Transverse colon (tissue), 4 donors: ENCODE measurements at regions not wholly inside any gene's neighbourhood (a gene's known extent, or its start where the extent isn't known, plus 50 kb on each side); places are given as distances from the start of the nearest gene placed in this dataset.

Source experiments
- DNase-seq: peaks from one replicate; pipeline ENCODE4 v3.0.0-alpha.2; 2019
- H3K27ac ChIP-seq, 4 donors: fragments of 200-600 bp; sonication (generic); 2 replicates each; pipeline ENCODE4 v1.5.1; 2016 to 2018; ENCODE audit warnings: inconsistent platforms in 4 of 4
- H3K27me3 ChIP-seq: fragments of 200-600 bp; sonication (generic); 2 replicates; pipeline ENCODE4 v1.5.1; 2017; ENCODE audit warnings: inconsistent platforms
- H3K36me3 ChIP-seq, 4 donors: fragments of 200-600 bp; sonication (generic); 2 replicates each; pipeline ENCODE4 v1.5.1; 2017 to 2019; ENCODE audit warnings: inconsistent platforms in 4 of 4
- H3K4me1 ChIP-seq, 4 donors: fragments of 200-600 bp; sonication (generic); 2 replicates each; pipeline ENCODE4 v1.5.1; 2017 to 2020; ENCODE audit warnings: inconsistent platforms in 4 of 4
- H3K4me3 ChIP-seq, 4 donors: fragments of 200-600 bp; sonication (generic); 1 replicate in 1 of 4; 2 replicates in 3 of 4; pipeline versions ENCODE4 v1.5.1 to v1.6.1; 2017 to 2019; ENCODE audit warnings: inconsistent platforms in 4 of 4
- H3K9me3 ChIP-seq, 2 donors: fragments of 200-600 bp; sonication (generic); 2 replicates each; pipeline ENCODE4 v1.5.1; 2017 to 2019; ENCODE audit warnings: inconsistent platforms in 2 of 2
- EP300 ChIP-seq: sonication (generic); formaldehyde crosslinking; IDR thresholded peaks from one replicate; pipeline ENCODE4 v1.6.1; 2017; ENCODE audit warnings: antibody characterized with exemption, low read depth
- POLR2A ChIP-seq: fragments of 450-650 bp; IDR thresholded peaks from one replicate; pipeline ENCODE4 v1.6.1; 2016; ENCODE audit warnings: antibody characterized with exemption, mild to moderate bottlenecking, moderate library complexity
- POLR2AphosphoS5 ChIP-seq, 3 donors: sonication (generic); formaldehyde crosslinking; IDR thresholded peaks; one replicate each; pipeline ENCODE4 v1.6.1; 2016; ENCODE audit warnings: antibody characterized with exemption in 3 of 3
- WGBS, 2 donors: methylation state at CpG; one replicate each; pipeline ENCODE4 v1.1.5; 2018; ENCODE audit warnings: low coverage in 1 of 2; 5-methylcytosine and 5-hydroxymethylcytosine counted together
- in situ Hi-C, 4 donors: fragments of 200-750 bp; cut with MboI; loops; one replicate each; pipeline versions ENCODE4 v1.15.0 to v1.15.1; 2017; ENCODE audit warnings: low sequenced_read_pairs in 3 of 4, low pct_ligation_motif_present in 1 of 4, low pct_unique_long_range_greater_than_20kb in 1 of 4
- intact Hi-C: fragments of 100-400 bp; cut with DNase I; formaldehyde crosslinking; loops from one replicate; pipeline ENCODE4 v1.15.1; 2023; ENCODE audit warnings: low total_unique reads
- TF ChIP-seq, protein P1 (sequence below), 5 experiments: fragments of 200-600 bp in 3 of 5; fragments of 450-650 bp in 2 of 5; sonication (generic) in 3 of 5; IDR thresholded peaks; 1 replicate in 2 of 5; 2 replicates in 3 of 5; pipeline ENCODE4 v1.5.1; 2016 to 2017; ENCODE audit warnings: antibody characterized with exemption in 5 of 5, inconsistent platforms in 3 of 5, mild to moderate bottlenecking in 2 of 5, moderate library complexity in 1 of 5

DNA sequence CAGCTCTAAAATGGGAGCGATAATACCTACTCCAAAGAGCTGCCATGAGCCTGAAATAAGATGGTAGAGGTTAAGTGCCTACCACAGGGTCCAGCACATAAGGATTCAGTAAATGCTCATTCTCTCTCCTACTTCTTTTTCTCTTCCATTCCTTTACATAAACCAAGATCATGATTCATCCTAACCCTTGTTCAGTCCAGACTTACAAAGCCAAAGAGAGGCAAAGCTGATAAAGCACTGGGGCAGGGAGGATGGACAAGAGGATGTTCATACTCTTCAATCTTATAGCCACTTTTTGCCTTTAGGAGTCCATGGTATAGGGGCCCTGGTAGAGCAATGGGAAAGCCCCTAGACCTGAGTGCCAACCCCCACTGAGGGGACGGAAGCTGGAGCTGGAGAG, 75.6 kb upstream of the PKDCC start:
- H3K4me3 ChIP-seq, result no peak overlapping the region
- H3K27me3 ChIP-seq, result no peaks in the 10 kb centered on the region
- TF ChIP-seq, protein P1, sequence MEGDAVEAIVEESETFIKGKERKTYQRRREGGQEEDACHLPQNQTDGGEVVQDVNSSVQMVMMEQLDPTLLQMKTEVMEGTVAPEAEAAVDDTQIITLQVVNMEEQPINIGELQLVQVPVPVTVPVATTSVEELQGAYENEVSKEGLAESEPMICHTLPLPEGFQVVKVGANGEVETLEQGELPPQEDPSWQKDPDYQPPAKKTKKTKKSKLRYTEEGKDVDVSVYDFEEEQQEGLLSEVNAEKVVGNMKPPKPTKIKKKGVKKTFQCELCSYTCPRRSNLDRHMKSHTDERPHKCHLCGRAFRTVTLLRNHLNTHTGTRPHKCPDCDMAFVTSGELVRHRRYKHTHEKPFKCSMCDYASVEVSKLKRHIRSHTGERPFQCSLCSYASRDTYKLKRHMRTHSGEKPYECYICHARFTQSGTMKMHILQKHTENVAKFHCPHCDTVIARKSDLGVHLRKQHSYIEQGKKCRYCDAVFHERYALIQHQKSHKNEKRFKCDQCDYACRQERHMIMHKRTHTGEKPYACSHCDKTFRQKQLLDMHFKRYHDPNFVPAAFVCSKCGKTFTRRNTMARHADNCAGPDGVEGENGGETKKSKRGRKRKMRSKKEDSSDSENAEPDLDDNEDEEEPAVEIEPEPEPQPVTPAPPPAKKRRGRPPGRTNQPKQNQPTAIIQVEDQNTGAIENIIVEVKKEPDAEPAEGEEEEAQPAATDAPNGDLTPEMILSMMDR (IDR thresholded peaks at IDR 0.05), result no peak
- no peak for TF ChIP-seq EP300
- TF ChIP-seq POLR2AphosphoS5 (IDR thresholded peaks at IDR 0.05), result no peak
- no peak for TF ChIP-seq POLR2A
- no peaks in the 10 kb centered on the region for H3K36me3 ChIP-seq
- WGBS, 2 donors, result 67 to 94% methylated on average over 1 to 2 of the region's 2 CpGs
- intact Hi-C loops, result no loop called here
- no peak for DNase-seq
- peaks cover 5 to 12% (median 10%) of the 10 kb centered on the region in 4 donors for H3K4me1 ChIP-seq
- H3K9me3 ChIP-seq, result no peaks in the 10 kb centered on the region
- H3K27ac ChIP-seq, result no peak overlapping the region
- in situ Hi-C loops, result no loop called here

GRCh38 chr2:41972819-41973218, 75.0 kb upstream of the PKDCC start:
- no peaks in the 10 kb centered on the region for H3K9me3 ChIP-seq
- in situ Hi-C loops, result no loop called here
- peaks cover 0 to 6% (median 3%) of the 10 kb centered on the region in 4 donors for H3K4me1 ChIP-seq
- intact Hi-C loops, result no loop called here
- H3K27me3 ChIP-seq, result no peaks in the 10 kb centered on the region
- TF ChIP-seq, protein P1 (IDR thresholded peaks at IDR 0.05), result no peak
- TF ChIP-seq EP300 (no peak), POLR2A (no peak), POLR2AphosphoS5 (IDR thresholded peaks at IDR 0.05) (no peak)
- WGBS, 2 donors, result 85% methylated on average over 8 of the region's 8 CpGs; no CpG with 5 or more reads in 1 of the 2 donors
- no peak overlapping the region for H3K27ac ChIP-seq
- no peak for DNase-seq
- no peak overlapping the region for H3K4me3 ChIP-seq
- H3K36me3 ChIP-seq, result no peaks in the 10 kb centered on the region

DNA sequence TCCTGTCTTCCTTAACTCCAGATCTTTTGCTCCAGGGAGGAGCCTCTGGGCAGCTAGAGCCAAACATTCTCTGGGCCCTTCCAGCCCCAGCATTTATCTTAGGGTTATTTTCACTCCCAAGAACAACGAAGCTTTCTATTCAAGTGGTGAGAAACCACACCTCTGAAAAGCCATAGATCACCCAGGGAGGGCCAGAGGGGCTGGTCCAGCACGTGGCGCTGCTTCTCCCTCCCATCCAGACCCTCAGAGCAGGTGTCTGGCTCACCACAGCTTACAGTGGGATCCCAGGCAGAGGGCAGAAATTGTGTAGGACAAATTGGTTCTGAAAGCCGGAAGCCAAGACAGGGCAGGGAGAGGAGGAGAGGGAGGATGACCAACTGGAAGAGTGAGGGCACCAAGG, 74.0 kb upstream of the PKDCC start:
- Histone ChIP-seq H3K4me1 (no peaks in the 10 kb centered on the region), H3K4me3 (no peak overlapping the region), H3K27ac (no peak overlapping the region), H3K9me3 (no peaks in the 10 kb centered on the region), H3K36me3 (no peaks in the 10 kb centered on the region), H3K27me3 (no peaks in the 10 kb centered on the region)
- TF ChIP-seq EP300 (no peak), POLR2A (no peak), POLR2AphosphoS5 (IDR thresholded peaks at IDR 0.05) (no peak)
- TF ChIP-seq, protein P1 (IDR thresholded peaks at IDR 0.05), result no peak
- DNase-seq, result no peak
- 74% methylated on average over 4 of the region's 4 CpGs; no CpG with 5 or more reads in 1 of the 2 donors for WGBS, 2 donors
- intact Hi-C loops, result no loop called here
- in situ Hi-C loops, result no loop called here

- Histone ChIP-seq H3K4me3 (no peak overlapping the region), H3K27me3 (no peaks in the 10 kb centered on the region), H3K9me3 (no peaks in the 10 kb centered on the region), H3K27ac (no peak overlapping the region), H3K4me1 (no peaks in the 10 kb centered on the region), H3K36me3 (no peaks in the 10 kb centered on the region)
- intact Hi-C loops, result loop anchor here (5.0 kb wide), 1 partner anchor 46 kb away; no protein-coding TSS in a partner anchor
- no peak for DNase-seq
- TF ChIP-seq EP300 (no peak), POLR2A (no peak), POLR2AphosphoS5 (IDR thresholded peaks at IDR 0.05) (no peak)
- TF ChIP-seq, protein P1 (IDR thresholded peaks at IDR 0.05), result no peak
- in situ Hi-C loops, result no loop called here
- WGBS, 2 donors, result 71 to 80% methylated on average over 1 of the region's 1 CpG
Measured at GRCh38 chr2:41981417-41981816, 66.4 kb upstream of the PKDCC start.
